ENCODE measurements at regions not wholly inside any gene's neighbourhood (a gene's known extent, or its start where the extent isn't known, plus 50 kb on each side); places are given as distances from the start of the nearest gene placed in this dataset.

GRCh38 chr2:238645716-238646115 is 202.2 kb upstream of the TWIST2 start:
- H3K9me3 ChIP-seq (ENCODE audit: control insufficient read depth, insufficient read depth, low read depth, low read length) = no peaks in the 10 kb centered on the region
- no peaks in the 10 kb centered on the region for H3K27me3 ChIP-seq (ENCODE audit: control insufficient read depth, insufficient read depth, low read length)
- H3K4me3 ChIP-seq (replicated peaks in 1 of 4; ENCODE audit: control extremely low read depth in 1 of 4, insufficient read depth in 1 of 4, low read depth in 3 of 4, low read length in 4 of 4) = no peak overlapping the region
- TF ChIP-seq CTCF (conservative IDR thresholded peaks at IDR 0.05 in 1 of 2, IDR thresholded peaks at IDR 0.05 in 1 of 2; ENCODE audit: low read depth in 1 of 2, low read length in 2 of 2) (no peak), EZH2 (IDR thresholded peaks at IDR 0.05; ENCODE audit: low read length, missing control alignments) (no peak)
- no peaks in the 10 kb centered on the region for H3K79me2 ChIP-seq (ENCODE audit: control insufficient read depth, insufficient read depth, low read length)
- no peak overlapping the region for H3K27ac ChIP-seq (ENCODE audit: insufficient read depth, low read length)
- H3K36me3 ChIP-seq (ENCODE audit: control insufficient read depth, insufficient read depth, low read length) = no peaks in the 10 kb centered on the region
- H2AFZ ChIP-seq (ENCODE audit: low read length) = no peak overlapping the region
- H4K20me1 ChIP-seq (ENCODE audit: control insufficient read depth, extremely low read depth, insufficient read depth, low read length) = no peaks in the 10 kb centered on the region
- H3K9ac ChIP-seq (ENCODE audit: insufficient read depth, low read length) = no peak overlapping the region
- no peak overlapping the region for H3K4me2 ChIP-seq (ENCODE audit: extremely low read depth, insufficient read depth, low read length)
- peaks cover 12% of the 10 kb centered on the region for H3K4me1 ChIP-seq (ENCODE audit: control insufficient read depth, extremely low read depth, insufficient read depth, low read length)
- DNase-seq (ENCODE audit: low read depth in 2 of 2) = no peak

- DNase-seq (ENCODE audit: low read depth in 2 of 2) = no peak
Measured at GRCh38 chr2:238646281-238646680, 201.6 kb upstream of the TWIST2 start.

GRCh38 chr2:238646803-238647202 is 201.1 kb upstream of the TWIST2 start:
- Histone ChIP-seq H3K4me1 (ENCODE audit: control insufficient read depth, extremely low read depth, insufficient read depth, low read length) (peaks cover 12% of the 10 kb centered on the region), H3K4me2 (ENCODE audit: extremely low read depth, insufficient read depth, low read length) (no peak overlapping the region), H3K4me3 (replicated peaks in 1 of 4; ENCODE audit: control extremely low read depth in 1 of 4, insufficient read depth in 1 of 4, low read depth in 3 of 4, low read length in 4 of 4) (no peak overlapping the region), H3K27ac (ENCODE audit: insufficient read depth, low read length) (no peak overlapping the region), H3K9me3 (ENCODE audit: control insufficient read depth, insufficient read depth, low read depth, low read length) (no peaks in the 10 kb centered on the region), H3K9ac (ENCODE audit: insufficient read depth, low read length) (no peak overlapping the region), H3K27me3 (ENCODE audit: control insufficient read depth, insufficient read depth, low read length) (no peaks in the 10 kb centered on the region), H4K20me1 (ENCODE audit: control insufficient read depth, extremely low read depth, insufficient read depth, low read length) (no peaks in the 10 kb centered on the region), H3K79me2 (ENCODE audit: control insufficient read depth, insufficient read depth, low read length) (no peaks in the 10 kb centered on the region), H2AFZ (ENCODE audit: low read length) (no peak overlapping the region), H3K36me3 (ENCODE audit: control insufficient read depth, insufficient read depth, low read length) (no peaks in the 10 kb centered on the region)
- TF ChIP-seq EZH2 (IDR thresholded peaks at IDR 0.05; ENCODE audit: low read length, missing control alignments) (no peak), CTCF (conservative IDR thresholded peaks at IDR 0.05 in 1 of 2, IDR thresholded peaks at IDR 0.05 in 1 of 2; ENCODE audit: low read depth in 1 of 2, low read length in 2 of 2) (no peak)
- no peak for DNase-seq (ENCODE audit: low read depth in 2 of 2)

More at GRCh38 chr2:238646281-238646680, 201.6 kb upstream of the TWIST2 start:
- Histone ChIP-seq H3K4me2 (ENCODE audit: extremely low read depth, insufficient read depth, low read length) (no peak overlapping the region), H3K4me1 (ENCODE audit: control insufficient read depth, extremely low read depth, insufficient read depth, low read length) (peaks cover 12% of the 10 kb centered on the region), H3K27me3 (ENCODE audit: control insufficient read depth, insufficient read depth, low read length) (no peaks in the 10 kb centered on the region), H3K4me3 (replicated peaks in 1 of 4; ENCODE audit: control extremely low read depth in 1 of 4, insufficient read depth in 1 of 4, low read depth in 3 of 4, low read length in 4 of 4) (no peak overlapping the region), H3K36me3 (ENCODE audit: control insufficient read depth, insufficient read depth, low read length) (no peaks in the 10 kb centered on the region), H4K20me1 (ENCODE audit: control insufficient read depth, extremely low read depth, insufficient read depth, low read length) (no peaks in the 10 kb centered on the region), H2AFZ (ENCODE audit: low read length) (no peak overlapping the region), H3K27ac (ENCODE audit: insufficient read depth, low read length) (no peak overlapping the region), H3K79me2 (ENCODE audit: control insufficient read depth, insufficient read depth, low read length) (no peaks in the 10 kb centered on the region), H3K9ac (ENCODE audit: insufficient read depth, low read length) (no peak overlapping the region), H3K9me3 (ENCODE audit: control insufficient read depth, insufficient read depth, low read depth, low read length) (no peaks in the 10 kb centered on the region)
- no peak for TF ChIP-seq CTCF (conservative IDR thresholded peaks at IDR 0.05 in 1 of 2, IDR thresholded peaks at IDR 0.05 in 1 of 2; ENCODE audit: low read depth in 1 of 2, low read length in 2 of 2)
- TF ChIP-seq EZH2 (IDR thresholded peaks at IDR 0.05; ENCODE audit: low read length, missing control alignments) = no peak

Measured in fibroblast of lung (primary cell).